ENCODE measurements at regions not wholly inside any gene's neighbourhood (a gene's known extent, or its start where the extent isn't known, plus 50 kb on each side); places are given as distances from the start of the nearest gene placed in this dataset.

DNA sequence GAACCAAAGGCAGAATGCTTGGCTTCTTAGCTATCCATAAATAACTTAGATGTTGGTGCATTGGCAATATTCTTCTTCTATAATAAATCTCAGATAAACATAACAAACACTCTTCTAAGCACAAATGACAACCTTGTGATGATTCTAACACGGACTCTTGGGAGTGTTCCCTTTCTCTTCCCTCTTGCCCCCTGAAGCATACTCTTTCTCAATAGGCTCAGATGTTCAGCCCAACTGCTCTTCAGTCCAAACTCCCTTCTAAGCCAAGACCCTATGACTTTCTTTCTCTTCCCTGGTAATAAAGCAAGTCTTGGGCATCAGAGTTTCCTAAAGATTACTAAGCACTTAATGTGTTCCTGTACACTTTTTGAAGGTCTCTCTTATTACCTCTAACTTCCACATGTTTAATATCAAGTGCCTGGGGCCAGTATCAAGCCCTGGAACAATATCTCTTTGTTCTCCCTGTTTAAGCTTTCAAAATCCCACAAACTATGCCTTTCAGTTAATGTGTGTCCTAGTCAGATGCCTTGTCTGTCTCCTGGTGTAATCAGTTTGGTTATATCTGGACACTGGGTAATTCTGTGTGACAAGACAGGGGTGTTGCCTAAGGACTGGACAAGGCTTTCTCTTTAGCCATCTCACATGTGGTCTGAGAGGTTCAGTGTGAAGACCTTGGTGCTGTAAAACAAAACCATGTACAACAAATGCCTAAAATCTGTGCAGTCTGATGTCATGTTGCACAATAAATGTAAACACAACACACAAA lies 92.9 kb upstream of the IVNS1ABP start:
- TF ChIP-seq, protein P1, sequence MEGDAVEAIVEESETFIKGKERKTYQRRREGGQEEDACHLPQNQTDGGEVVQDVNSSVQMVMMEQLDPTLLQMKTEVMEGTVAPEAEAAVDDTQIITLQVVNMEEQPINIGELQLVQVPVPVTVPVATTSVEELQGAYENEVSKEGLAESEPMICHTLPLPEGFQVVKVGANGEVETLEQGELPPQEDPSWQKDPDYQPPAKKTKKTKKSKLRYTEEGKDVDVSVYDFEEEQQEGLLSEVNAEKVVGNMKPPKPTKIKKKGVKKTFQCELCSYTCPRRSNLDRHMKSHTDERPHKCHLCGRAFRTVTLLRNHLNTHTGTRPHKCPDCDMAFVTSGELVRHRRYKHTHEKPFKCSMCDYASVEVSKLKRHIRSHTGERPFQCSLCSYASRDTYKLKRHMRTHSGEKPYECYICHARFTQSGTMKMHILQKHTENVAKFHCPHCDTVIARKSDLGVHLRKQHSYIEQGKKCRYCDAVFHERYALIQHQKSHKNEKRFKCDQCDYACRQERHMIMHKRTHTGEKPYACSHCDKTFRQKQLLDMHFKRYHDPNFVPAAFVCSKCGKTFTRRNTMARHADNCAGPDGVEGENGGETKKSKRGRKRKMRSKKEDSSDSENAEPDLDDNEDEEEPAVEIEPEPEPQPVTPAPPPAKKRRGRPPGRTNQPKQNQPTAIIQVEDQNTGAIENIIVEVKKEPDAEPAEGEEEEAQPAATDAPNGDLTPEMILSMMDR (IDR thresholded peaks at IDR 0.05; ENCODE audit: control insufficient read depth, extremely low read depth, insufficient read depth) = no peak
- DNase-seq (ENCODE audit: low read depth) = no peak
- no peak overlapping the region for H3K4me3 ChIP-seq (ENCODE audit: low read depth, low read length)

DNA sequence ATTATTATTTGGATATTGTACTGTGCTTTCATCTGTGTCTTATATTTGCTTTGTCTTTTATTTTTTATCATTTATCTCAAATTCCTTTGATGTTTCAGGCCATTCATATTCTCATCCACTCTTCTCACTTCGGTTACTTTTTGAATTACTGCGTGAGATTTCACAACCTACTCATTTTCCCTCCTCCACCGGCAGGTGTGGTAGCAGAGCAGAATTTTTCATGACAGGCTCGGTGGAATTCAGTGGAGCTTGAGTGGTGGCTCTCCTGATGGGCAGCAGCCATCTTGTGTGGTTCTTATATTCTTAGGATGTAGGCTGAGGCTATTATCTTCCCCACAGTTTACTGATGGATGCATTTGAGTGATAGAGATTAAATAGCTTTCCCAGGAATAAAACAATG lies 92.3 kb upstream of the IVNS1ABP start:
- TF ChIP-seq, protein P1 (IDR thresholded peaks at IDR 0.05; ENCODE audit: control insufficient read depth, extremely low read depth, insufficient read depth) = no peak
- no peak for DNase-seq (ENCODE audit: low read depth)
- no peak overlapping the region for H3K4me3 ChIP-seq (ENCODE audit: low read depth, low read length)

DNA sequence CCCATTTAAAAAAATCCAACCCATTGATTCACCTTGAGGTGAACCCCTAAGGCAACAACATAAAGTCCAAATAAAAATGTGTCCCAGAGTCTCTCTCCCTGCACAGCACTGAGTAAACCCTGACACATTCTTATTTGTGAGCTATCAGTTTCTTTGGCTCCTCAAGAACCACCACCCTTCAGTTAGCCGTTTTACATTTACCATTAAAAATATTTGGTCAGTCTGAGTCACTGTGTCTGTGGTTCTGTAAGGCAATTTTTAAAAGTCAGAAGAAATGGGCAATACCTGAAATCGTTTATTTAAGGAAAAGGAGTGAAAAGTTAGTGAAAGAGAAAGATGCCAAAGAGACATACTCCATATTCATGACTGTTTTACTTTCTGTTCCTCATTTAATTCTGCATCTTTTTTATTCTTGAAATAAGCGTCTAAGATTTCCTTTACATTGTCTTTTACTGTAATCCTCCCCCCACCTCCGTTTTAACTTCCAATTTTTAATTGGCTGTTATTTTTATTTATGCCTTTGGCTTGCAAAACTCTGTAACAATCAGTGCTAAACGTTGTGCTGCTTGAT lies 91.7 kb upstream of the IVNS1ABP start:
- no peak overlapping the region for H3K4me3 ChIP-seq (ENCODE audit: low read depth, low read length)
- DNase-seq (ENCODE audit: low read depth) = no peak
- TF ChIP-seq, protein P1 (IDR thresholded peaks at IDR 0.05; ENCODE audit: control insufficient read depth, extremely low read depth, insufficient read depth) = no peak

DNA sequence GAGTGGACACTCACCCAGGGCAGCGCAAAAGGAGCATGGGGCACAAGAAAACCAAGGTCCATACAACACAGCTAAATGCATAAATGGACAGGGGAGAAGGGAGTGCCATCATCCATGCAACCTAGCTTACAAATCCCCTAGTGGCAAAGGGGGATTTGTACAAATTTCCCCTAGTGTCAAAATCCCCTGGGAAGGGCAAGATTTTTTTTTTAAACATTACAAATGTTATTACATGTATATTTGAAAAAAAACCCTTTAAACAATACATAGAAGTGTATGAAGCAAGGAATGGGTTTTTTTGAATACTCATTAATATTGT lies 89.6 kb upstream of the IVNS1ABP start:
- no peak for DNase-seq (ENCODE audit: low read depth)
- H3K4me3 ChIP-seq (ENCODE audit: low read depth, low read length) = no peak overlapping the region
- TF ChIP-seq, protein P1 (IDR thresholded peaks at IDR 0.05; ENCODE audit: control insufficient read depth, extremely low read depth, insufficient read depth) = no peak

DNA sequence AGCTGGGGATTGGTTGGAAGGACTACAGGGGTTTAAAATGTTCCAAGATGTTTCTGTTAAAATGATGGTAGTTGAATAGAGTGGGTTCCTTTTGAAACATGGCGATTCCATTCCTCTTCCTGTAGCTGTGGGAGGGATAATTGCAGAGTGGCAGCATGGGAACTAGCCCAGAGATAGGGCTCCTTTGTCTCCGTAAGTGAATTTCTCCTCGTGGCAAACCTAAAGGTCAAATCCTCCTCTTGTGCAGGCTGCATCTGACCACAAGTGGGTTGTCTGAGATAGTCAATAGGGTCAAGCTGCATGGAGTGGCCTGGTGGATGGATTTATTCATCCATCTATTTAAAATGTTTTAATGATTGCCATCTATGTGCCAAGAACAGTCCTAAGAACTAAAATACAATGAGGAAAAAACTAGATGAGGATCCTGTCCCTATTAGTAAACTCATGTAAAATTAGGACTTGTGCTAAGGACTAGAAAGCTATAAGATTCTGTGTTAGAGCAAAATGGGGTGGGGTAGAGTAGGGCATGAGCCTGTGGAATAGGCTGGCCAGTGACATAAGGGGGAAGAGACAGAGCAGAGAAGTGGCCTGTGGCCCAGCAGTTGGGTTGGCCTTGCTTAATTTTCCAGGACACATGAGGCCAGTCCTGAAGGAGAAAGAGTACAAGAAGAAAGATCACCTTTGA lies 89.1 kb upstream of the IVNS1ABP start:
- TF ChIP-seq, protein P1 (IDR thresholded peaks at IDR 0.05; ENCODE audit: control insufficient read depth, extremely low read depth, insufficient read depth) = no peak
- DNase-seq (ENCODE audit: low read depth) = no peak

DNA sequence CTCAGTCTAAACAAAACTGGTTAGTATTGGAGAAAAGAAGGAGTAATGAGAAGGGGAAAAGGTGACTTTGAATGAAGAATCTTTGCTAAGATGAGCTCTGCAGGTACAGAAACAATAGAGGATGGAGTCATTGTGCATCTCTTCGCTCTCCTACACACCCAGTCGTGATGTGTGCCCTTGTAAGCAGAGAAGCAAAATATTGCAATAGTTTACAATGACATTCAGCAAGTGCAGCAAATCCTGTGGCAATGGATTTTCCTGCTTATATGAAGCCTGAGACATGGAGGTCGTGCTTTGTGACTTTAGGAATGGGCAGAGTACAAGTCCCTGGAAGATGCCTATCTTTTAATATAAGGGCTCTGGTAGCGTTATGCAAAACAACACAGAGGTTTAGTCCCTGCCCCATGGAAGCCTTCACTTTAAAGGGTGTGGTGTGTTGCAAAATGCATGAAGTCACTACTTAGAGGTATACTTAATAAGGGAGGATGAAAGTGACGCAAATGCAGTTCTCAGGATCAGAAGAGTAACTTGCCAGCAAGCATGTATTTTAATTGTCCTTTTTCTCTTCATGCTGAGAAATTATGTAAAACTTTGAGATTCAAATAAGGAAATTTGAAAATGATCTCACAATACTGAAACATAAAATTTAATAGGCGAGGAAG lies 88.0 kb upstream of the IVNS1ABP start:
- H3K4me3 ChIP-seq (ENCODE audit: low read depth, low read length) = peak overlapping the region; percentile 43; the same call in 1 of the 2 replicates
- TF ChIP-seq, protein P1 (IDR thresholded peaks at IDR 0.05; ENCODE audit: control insufficient read depth, extremely low read depth, insufficient read depth) = no peak
- DNase-seq (ENCODE audit: low read depth) = no peak

More for the DNA sequence above, 89.1 kb upstream of the IVNS1ABP start:
- no peak overlapping the region for H3K4me3 ChIP-seq (ENCODE audit: low read depth, low read length)
